NCI-H524 treated with DMSO at 0.1 percent for 48 hours (cell line): ENCODE measurements at regions not wholly inside any gene's neighbourhood (a gene's known extent, or its start where the extent isn't known, plus 50 kb on each side); places are given as distances from the start of the nearest gene placed in this dataset.
"Not testable (repeated sequence)": the region's sequence is repeated elsewhere in the genome, so short reads cannot be mapped to it uniquely, and the experiment has no call there.

ENCODE experiments used
- DNase-seq: peaks from one replicate; lab custom pipeline; 2025; lab: John Stamatoyannopoulos, UW

DNA sequence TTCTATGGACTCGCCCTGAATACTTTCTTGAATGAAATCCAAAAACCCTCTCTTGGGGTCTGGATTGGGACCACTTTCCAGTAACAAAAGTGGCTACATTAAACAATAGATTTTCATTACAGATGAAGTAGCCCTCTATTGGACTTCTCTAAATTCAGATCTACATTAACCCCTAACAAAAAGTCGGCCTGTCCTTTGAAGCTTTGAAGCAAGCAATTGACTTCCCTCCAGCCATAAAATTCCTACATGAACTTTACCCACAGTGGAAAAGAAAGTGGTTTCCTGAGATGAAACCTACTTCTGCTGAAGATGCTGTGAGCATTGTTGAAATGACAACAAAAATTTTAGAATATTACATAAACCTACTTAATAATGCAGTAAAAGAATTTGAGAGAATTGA is 967.1 kb upstream of the ROBO1 start:
- DNase-seq, result no peak

DNA sequence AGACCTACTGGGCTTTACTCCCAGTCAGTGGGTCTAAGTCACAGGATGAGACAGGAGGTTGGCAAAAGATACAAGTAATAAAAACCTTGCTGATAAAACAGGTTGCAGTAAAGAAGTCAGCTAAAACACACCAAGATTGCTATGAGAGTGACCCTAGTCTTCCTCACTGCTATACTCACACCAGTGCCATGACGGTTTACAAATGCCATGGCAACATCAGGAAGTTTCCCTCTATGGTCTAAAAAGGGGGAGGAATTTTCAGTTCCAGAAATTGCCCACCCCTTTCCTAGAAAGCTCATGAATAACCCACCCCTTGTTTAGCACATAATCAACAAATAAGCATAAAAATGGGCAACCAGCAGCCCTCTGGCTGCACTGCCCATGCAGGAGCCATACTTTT is 966.7 kb upstream of the ROBO1 start:
- DNase-seq, result no peak

DNA sequence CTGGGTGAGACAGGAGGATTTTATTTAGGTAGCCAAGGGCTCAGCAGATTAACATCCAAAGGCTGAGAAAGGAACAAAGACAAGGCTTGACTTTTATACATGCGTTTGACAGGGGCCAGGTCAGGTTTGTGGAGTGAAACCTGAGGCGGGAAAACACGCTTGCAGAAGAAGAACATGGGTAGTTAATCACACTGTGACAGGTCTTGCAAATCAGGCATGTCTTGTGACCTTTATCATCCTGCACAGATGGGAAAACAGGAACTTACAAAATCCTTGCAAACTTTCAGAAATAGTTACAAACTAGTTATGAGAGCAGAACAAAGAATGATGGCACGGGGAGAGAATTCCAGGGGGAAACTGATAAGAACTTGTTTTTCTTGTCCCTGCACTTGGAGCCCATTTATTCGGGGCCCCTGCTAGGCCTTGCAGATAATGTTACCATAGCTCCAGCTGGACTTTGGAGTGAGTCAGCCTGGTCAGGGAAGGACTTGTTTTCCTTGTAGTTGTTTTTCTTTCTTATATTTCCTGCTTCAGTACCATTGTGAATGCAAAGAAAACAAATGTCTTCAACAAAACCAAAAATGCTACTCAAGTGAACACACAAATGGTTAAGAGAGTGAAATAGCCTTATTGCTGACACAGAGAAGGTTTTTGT is 965.9 kb upstream of the ROBO1 start:
- DNase-seq, result no peak

DNA sequence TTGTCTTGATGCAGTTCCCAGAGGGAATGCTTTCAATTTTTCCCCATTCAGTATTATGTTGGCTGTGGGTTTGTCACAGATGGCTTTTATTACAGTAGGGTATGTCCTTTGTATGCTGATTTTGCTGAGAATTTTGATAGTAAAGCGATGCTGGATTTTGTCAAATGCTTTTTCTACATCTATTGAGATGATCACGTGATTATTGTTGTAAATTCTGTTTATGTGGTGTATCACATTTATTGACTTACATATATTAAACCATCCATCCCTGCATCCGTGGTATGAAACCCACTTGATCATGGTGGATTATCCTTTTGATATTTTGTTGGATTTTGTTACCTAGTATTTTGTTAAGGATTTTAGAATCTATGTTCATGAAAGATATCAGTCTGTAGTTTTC is 959.8 kb upstream of the ROBO1 start:
- DNase-seq, result not testable (repeated sequence)

DNA sequence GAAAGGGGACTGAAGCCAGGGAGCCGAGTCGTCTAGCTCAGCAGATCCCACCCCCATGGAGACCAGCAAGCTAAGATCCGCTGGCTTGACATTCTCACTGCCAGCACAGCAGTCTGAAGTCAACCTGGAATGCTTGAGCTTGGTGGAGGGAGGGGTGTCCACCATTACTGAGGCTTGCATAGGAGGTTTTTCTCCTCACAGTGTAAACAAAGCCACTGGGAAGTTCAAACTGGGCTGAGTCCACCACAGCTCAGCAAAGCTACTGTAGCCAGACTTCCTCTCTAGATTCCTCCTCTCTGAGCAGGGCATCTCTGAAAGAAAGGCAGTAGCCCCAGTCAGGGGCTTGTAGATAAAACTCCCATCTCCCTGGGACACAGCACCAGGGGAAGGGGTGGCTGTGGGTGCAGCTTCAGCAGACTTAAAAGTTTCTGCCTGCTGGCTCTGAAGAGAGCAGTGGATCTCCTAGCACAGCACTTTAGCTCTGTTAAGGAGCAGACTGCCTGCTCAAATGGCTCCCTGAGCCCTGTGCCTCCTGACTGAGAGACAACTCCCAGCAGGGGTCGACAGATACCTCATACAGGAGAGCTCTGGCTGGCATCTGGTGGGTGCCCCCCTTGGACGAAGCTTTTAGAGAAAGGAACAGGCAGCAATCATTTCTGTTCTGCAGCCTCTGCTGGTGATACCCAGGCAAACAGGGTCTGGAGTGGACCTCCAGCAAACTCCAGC is 942.0 kb upstream of the ROBO1 start:
- DNase-seq, result not testable (repeated sequence)

DNA sequence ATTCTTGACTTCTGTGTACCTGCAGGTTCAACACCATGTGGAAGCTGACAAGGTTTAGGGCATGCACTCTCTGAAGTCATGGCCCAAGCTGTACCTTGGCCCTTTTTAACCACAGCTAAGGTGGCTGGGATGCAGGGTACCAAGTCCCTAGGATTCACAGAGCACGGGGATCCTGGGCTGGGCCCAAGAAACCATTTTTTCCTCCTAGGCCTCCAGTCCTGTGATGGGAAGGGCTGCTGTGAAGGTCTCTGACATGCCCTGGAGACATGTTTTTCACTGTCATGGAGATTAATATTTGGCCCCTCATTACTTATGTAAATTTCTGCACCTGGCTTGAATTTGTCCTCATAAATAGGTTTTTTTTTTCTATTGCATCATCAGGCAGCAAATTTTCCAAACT is 937.5 kb upstream of the ROBO1 start:
- no peak for DNase-seq

DNA sequence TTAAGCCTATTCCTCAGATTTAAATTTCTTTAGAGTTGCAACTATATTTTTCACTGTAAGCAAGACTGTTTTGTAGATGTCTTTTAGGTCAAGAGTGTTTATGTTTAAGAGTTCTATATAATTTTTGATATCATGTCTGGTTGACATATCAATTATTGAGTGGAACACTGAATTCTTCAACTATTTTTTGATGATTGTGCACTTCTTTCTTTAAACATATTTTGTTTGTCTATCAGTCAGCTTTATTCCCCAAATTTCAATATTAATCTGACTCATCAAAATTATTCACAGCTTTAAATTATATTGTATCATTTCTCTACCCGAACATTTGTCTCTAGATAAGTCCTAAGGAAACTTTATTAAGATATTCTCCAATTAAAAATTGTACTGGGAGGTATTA is 933.6 kb upstream of the ROBO1 start:
- no peak for DNase-seq

DNA sequence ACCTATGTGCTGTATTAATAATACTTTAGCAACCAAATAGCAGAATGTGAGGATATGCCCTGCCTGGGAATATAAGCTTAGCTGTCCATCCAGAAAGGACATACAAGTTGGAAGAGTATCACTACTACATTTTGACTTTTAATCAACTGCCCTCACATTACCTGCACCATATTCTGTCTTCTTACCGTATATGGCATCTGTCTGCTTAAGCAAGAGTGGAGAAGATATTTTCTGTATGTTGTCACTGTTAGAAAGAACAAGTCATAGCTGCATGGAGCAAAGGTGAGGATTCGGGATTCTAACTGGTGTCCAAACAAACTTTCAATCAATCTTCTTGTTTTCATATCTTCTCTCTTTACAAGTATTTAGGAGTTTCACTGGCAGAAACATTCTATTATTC is 929.5 kb upstream of the ROBO1 start:
- no peak for DNase-seq

DNA sequence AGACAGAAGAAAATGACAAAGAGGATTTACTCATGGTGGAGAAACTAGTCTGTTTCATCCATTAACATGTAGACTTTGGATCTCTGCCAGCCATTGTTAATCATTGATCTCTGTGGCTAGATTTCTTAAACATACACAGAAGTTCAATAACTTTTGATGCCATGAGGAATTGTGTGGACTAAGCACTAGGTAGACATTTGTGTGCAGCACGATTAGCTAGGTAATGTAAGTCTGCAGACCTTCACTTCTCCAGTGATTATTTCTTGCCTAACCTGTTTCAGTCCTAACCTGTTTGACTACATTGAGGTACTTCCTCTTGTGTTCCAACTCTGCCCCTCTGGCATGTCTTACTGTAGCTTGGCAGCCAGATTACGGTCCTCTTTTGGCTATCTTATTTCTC is 928.5 kb upstream of the ROBO1 start:
- no peak for DNase-seq

DNA sequence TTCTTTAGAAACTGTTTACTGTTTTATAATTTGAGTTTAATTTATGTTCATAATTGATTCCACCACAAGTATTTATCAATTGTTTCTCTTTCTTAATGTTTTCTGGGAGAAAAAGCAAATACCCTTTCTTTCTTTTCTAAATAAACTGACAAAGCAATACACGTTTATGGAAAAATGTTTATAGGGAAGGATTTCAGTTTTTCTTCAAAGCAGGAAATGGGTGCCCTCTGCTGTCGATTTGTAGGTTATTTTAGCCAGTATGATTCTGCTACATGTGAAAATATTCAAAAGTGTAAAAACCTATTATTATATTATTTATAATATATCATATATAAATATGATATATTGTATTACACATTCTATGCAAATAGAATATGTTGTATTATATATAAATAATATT is 921.0 kb upstream of the ROBO1 start:
- no peak for DNase-seq

DNA sequence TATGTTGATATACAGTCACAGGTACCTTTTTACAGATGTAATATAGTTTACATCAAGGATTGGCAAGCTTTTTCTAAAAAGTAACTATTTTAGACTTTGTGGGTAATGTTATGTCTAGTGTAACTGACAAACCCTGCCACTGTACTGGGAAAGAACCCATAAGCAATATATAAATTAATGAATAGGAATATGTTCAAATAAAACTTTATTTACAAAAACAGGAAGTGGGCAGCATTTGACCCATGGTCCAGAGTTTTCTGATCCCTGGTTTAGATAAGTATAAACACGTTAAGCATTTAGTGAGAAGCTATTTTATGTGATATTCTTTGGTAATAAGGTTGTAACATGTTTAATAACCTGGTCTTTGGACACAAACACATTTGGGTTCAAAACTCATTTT is 915.2 kb upstream of the ROBO1 start:
- DNase-seq, result no peak

DNA sequence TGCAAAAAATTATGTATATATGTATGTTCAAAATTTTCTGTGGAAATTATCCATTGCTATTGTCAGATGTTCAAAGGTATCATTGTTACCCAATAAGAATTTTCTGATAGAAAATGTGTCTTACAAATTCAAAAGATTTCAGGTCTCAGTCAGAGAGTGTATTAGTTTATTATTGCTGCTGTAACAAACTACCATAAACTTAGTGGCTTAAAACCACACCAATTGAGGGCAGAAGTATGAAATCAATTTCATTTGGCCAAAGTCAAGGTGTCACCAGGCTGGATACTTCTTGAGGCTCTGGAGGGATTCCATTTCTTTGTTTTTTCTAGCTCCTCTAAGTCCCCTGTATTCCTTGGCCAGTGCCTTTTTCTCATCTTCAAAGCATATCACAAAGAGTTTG is 914.4 kb upstream of the ROBO1 start:
- no peak for DNase-seq

DNA sequence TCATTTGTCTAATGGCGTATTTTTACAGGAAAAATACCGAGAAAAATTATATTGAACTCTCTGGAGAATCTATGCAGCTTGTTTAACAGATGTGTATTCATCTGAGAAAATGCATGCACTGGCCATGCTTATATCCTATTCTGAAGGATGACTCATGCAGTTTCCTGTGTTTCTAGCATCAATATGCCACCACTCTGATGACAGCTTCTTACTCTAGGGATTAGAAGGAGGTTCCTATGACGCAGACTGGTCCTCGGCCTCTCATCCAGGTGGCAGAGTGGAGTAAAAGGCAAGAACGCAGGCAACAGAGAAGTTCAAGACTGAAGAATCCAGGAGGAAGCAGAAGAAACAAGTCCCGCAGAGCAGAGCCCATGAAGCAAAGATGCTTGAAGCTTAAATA is 910.0 kb upstream of the ROBO1 start:
- DNase-seq, result no peak

DNA sequence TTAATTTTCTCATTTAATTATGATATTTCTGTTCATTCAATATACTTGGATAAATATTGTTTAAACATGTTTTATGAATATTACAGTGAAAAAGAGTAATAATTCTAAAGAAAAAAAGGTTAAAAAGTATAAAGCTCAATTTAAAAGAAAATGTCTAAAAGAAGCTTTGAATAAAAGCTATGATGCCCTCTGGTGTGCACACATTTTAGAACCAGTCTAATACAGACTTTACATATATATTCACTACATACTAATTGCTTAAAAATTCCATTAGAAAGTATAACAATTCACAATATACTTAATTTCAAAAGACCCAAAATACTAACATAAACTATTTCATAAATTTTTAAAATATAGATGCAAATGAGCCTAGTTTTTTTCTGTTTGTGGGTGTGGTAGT is 909.1 kb upstream of the ROBO1 start:
- DNase-seq, result no peak

DNA sequence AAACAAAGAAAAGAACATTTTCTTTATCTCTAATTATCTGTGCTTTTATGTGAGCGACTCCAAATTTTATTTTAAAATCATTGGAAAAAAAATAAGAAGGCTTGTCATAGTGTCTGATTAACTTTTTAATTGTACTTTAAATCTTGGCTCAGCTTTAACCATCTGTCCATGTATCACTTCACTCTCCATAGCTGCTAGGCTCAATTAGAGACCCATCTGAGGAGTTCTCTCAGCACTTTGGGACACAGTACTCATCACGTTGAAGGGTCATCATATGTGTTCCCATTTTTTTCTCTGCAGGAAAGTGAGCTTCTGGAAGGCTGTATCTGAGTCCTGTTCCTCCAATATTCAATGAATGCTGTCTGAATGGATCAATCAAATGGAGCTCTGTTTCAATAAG is 908.5 kb upstream of the ROBO1 start:
- peak; percentile 6 for DNase-seq

DNA sequence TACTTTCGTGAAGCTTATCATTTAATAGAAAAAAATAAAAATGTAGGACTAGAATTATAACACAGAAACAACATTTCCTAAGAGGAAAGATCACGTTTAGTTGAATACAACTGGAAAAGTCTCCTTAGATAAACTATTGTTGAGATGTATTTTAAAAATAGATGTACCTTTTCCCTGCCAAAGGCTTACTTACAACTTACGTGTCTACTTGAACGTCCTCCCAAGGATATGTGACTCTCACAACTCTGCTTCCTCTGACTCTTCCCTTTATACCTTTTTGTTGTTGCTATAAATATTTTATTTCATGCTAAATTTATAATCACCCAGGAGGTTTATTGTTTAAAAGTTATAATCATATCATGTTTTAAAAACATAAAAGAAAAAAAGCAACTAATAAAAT is 908.0 kb upstream of the ROBO1 start:
- DNase-seq, result no peak

DNA sequence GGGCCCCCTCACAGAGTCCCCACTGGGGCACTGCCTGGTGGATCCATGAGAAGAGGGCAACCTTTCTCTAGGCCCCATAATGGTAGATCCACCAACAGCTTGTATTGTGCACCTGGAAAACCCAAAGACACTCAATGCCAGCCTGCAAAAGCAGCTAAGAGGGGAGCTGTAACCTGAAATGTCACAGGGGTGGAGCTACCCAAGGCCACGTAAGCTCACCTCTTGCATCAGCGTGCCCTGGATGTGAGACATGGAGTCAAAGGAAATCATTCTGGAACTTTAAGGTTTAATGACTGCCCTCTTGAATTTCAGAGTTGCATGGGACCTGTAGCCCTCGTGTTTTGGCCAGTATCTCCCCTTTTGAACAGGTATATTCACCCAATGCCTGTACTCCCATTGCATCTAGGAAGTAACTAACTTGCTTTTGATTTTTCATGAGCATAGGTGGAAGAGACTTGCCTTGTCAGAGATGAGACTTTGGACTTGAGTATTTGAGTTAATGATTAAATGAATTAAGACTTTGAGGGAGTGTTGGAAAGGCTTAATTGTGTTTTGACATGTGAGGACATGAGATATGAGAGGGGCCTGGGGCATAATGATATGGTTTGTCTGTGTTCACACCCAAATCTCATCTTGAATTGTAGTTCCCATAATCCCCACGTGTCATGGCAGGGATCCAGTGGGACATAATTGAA is 900.9 kb upstream of the ROBO1 start:
- no peak for DNase-seq

DNA sequence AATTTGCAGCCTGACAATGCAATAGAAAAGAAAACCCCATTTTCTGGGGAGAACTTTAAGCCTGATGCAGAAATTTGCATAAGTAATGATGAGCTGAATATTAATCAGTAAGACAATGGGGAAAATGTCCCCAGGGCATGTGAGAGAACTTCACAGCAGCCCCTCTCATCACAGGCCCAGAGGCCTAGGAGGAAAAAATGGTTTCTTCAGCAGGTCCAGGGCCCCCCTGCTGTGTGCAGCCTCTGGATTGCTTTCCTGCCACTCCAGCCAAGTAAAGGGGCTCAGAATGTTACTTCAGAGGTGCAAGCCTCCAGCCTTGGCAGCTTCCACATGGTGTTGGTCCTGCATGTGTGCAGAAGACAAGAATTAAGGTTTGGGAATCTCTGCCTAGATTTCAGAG is 900.3 kb upstream of the ROBO1 start:
- DNase-seq, result no peak

DNA sequence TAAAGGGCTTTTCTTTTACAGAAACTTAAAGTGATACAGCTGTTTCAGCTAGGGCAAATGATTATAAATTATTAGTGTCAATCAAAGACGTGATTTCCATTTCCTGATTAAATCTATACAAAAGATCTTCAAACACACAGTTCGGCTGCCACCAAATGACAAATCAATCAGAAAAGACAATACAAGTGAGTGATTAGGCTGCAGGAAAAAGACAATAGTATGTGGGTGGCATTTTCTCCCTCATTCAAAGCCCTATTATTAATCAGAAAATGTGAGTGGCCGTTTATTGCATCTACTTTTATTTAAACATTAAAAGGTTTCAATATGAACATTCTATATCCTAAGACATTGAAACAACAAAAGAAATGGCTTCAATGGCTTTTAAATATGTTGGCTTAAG is 895.6 kb upstream of the ROBO1 start:
- no peak for DNase-seq

DNA sequence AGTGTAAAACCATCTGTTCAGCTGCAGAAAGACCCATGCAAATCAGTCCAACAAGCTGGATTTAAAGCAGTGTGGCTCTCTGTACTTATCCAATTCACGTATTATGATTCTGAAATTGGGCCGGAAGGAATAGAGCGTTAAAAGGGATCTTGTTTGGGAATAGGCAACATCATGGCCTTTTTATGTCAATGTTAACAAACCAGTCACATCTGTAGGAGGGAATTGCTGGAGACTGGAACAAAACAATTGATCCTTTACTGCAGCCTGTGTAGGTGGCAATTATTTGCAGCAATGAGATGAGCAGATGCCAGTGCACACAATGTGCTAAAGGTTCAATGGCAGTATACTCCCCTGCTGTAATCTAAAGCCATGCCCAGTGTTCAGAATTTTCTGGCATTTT is 887.4 kb upstream of the ROBO1 start:
- DNase-seq, result peak; percentile 11

DNA sequence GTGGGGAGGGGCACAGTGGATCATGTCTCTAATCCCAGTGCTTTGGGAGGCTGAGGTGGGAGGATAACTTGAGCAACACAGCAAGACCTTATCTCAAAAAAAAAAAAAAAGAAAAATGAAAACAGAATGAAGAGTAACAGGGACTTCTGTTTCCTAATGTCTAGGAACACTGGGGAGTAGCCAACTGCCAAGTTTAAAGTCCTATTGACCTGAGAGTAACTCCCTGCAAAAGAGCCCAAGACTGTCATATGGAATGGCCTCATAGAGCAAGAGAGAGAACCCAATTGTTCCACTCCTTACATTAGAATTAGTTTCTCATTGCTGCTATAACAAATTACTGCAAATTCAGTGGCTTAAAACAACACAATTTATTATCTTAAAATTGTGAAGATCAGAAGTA is 881.4 kb upstream of the ROBO1 start:
- no peak for DNase-seq

DNA sequence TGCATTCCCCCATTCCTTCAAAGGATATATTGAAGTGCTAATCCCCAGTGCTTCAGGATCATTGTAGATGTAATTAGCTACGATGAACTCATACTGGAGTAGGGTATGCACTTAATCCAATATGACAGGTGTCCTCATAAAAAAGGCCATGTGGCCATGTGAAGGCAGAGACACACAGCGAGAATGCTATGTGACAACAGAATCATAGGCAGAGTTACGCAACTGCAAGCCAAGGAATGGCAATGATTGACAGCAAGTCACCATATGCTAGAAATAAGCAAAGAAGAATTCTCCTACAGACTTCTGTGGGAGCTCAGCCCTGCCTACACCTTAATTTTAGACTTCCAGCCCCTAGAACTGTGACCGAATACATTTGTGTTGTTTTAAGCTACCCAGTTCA is 875.6 kb upstream of the ROBO1 start:
- DNase-seq, result peak; percentile 82
